GM19397 (cell line): ENCODE measurements at regions not wholly inside any gene's neighbourhood (a gene's known extent, or its start where the extent isn't known, plus 50 kb on each side); places are given as distances from the start of the nearest gene placed in this dataset.
"Not testable (repeated sequence)": the region's sequence is repeated elsewhere in the genome, so short reads cannot be mapped to it uniquely, and the experiment has no call there.

Source experiments
- ATAC-seq: cut with Tn5 transposase; IDR thresholded peaks from one replicate; pipeline ENCODE4 v1.9.1; 2021; ENCODE audit warnings: mild to moderate bottlenecking, moderate library complexity; ENCODE audit not compliant: unreplicated experiment

GRCh38 chr7:66413379-66414114 lies 208.4 kb downstream of the TPST1 start:
- peak; percentile 70 for ATAC-seq

- no peak for ATAC-seq
These were observed 210.6 kb downstream of the TPST1 start for GRCh38 chr7:66415659-66416265.

GRCh38 chr7:66418537-66418936 lies 210.1 kb upstream of the KCTD7 start:
- ATAC-seq = no peak

GRCh38 chr7:66419210-66419609 lies 209.5 kb upstream of the KCTD7 start:
- ATAC-seq = no peak

- ATAC-seq = no peak
These were observed 206.7 kb upstream of the KCTD7 start for GRCh38 chr7:66421830-66422475.

- no peak for ATAC-seq
These were observed 205.0 kb upstream of the KCTD7 start for GRCh38 chr7:66423729-66424128.

GRCh38 chr7:66426332-66426731 lies 202.3 kb upstream of the KCTD7 start:
- ATAC-seq = no peak

GRCh38 chr7:66426996-66427395 lies 201.7 kb upstream of the KCTD7 start:
- no peak for ATAC-seq

GRCh38 chr7:66427956-66428355 lies 200.7 kb upstream of the KCTD7 start:
- ATAC-seq = no peak

GRCh38 chr7:66429498-66430163 lies 199.1 kb upstream of the KCTD7 start:
- no peak for ATAC-seq

- ATAC-seq = no peak
These were observed 198.5 kb upstream of the KCTD7 start for GRCh38 chr7:66430164-66430545.

GRCh38 chr7:66438703-66439405 lies 189.8 kb upstream of the KCTD7 start:
- not testable (repeated sequence) for ATAC-seq

- ATAC-seq = no peak
These were observed 186.3 kb upstream of the KCTD7 start for GRCh38 chr7:66442385-66442784.

GRCh38 chr7:66443946-66444345 lies 184.7 kb upstream of the KCTD7 start:
- ATAC-seq = no peak

- not testable (repeated sequence) for ATAC-seq
These were observed 181.7 kb upstream of the KCTD7 start for GRCh38 chr7:66447007-66447406.

GRCh38 chr7:66450814-66451213 lies 177.9 kb upstream of the KCTD7 start:
- not testable (repeated sequence) for ATAC-seq

GRCh38 chr7:66451713-66452112 lies 177.0 kb upstream of the KCTD7 start:
- not testable (repeated sequence) for ATAC-seq

GRCh38 chr7:66452165-66452564 lies 176.5 kb upstream of the KCTD7 start:
- ATAC-seq = no peak

GRCh38 chr7:66453340-66453739 lies 175.3 kb upstream of the KCTD7 start:
- no peak for ATAC-seq

GRCh38 chr7:66454600-66455225 lies 174.0 kb upstream of the KCTD7 start:
- no peak for ATAC-seq

GRCh38 chr7:66455432-66455831 lies 173.2 kb upstream of the KCTD7 start:
- ATAC-seq = not testable (repeated sequence)
